ENCODE measurements at regions not wholly inside any gene's neighbourhood (a gene's known extent, or its start where the extent isn't known, plus 50 kb on each side); places are given as distances from the start of the nearest gene placed in this dataset.

GRCh38 chr3:113070072-113070640, 79.4 kb downstream of the GTPBP8 start:
- H3K4me3 ChIP-seq (ENCODE audit: low read length in 2 of 2): no peak overlapping the region
- no peaks in the 10 kb centered on the region for H3K27me3 ChIP-seq (ENCODE audit: control insufficient read depth in 1 of 2, insufficient read depth in 2 of 2, low read length in 2 of 2)
- no peaks in the 10 kb centered on the region for H3K9me3 ChIP-seq (ENCODE audit: control insufficient read depth in 2 of 2, low read length in 2 of 2)
- H3K4me1 ChIP-seq (ENCODE audit: control insufficient read depth, insufficient read depth, low read length): peaks cover 5% of the 10 kb centered on the region
- no peaks in the 10 kb centered on the region for H3K36me3 ChIP-seq (ENCODE audit: control insufficient read depth in 2 of 2, insufficient read depth in 2 of 2, low read length in 2 of 2)
- H3K27ac ChIP-seq (ENCODE audit: low read length): peak overlapping the region; percentile 42
- H3K9ac ChIP-seq (ENCODE audit: low read length in 2 of 2): no peak overlapping the region

DNA sequence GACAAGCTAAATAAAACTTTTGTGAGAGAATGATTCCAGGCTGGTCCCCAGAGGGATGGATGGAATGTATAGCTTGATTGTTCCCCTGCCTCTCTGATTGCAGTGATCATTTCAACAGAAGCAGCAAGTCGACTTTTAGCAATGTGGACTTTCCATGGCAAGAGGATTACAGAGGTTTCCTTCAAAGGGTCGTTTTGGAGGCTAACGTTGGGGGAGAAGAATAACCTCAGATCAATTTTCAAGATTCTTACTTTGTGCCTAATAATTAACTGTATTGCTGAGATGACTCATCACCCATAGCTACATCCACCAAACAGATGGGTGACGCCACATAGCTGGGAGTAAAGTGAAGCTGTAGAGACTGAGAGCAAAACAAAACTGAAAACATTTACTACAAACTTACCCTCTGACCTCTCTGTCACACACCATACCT, 79.9 kb downstream of the GTPBP8 start:
- H3K9me3 ChIP-seq (ENCODE audit: control insufficient read depth in 2 of 2, low read length in 2 of 2): no peaks in the 10 kb centered on the region
- H3K36me3 ChIP-seq (ENCODE audit: control insufficient read depth in 2 of 2, insufficient read depth in 2 of 2, low read length in 2 of 2): no peaks in the 10 kb centered on the region
- peaks cover 5% of the 10 kb centered on the region for H3K4me1 ChIP-seq (ENCODE audit: control insufficient read depth, insufficient read depth, low read length)
- no peak overlapping the region for H3K9ac ChIP-seq (ENCODE audit: low read length in 2 of 2)
- peak overlapping the region; percentile 42 for H3K27ac ChIP-seq (ENCODE audit: low read length)
- no peak overlapping the region for H3K4me3 ChIP-seq (ENCODE audit: low read length in 2 of 2)
- H3K27me3 ChIP-seq (ENCODE audit: control insufficient read depth in 1 of 2, insufficient read depth in 2 of 2, low read length in 2 of 2): no peaks in the 10 kb centered on the region

- Histone ChIP-seq H3K9ac (ENCODE audit: low read length in 2 of 2) (no peak overlapping the region), H3K27me3 (ENCODE audit: control insufficient read depth in 1 of 2, insufficient read depth in 2 of 2, low read length in 2 of 2) (no peaks in the 10 kb centered on the region), H3K36me3 (ENCODE audit: control insufficient read depth in 2 of 2, insufficient read depth in 2 of 2, low read length in 2 of 2) (no peaks in the 10 kb centered on the region), H3K4me3 (ENCODE audit: low read length in 2 of 2) (no peak overlapping the region), H3K27ac (ENCODE audit: low read length) (no peak overlapping the region), H3K9me3 (ENCODE audit: control insufficient read depth in 2 of 2, low read length in 2 of 2) (no peaks in the 10 kb centered on the region), H3K4me1 (ENCODE audit: control insufficient read depth, insufficient read depth, low read length) (no peaks in the 10 kb centered on the region)
Measured at GRCh38 chr3:113075588-113075987, 84.8 kb downstream of the GTPBP8 start.

DNA sequence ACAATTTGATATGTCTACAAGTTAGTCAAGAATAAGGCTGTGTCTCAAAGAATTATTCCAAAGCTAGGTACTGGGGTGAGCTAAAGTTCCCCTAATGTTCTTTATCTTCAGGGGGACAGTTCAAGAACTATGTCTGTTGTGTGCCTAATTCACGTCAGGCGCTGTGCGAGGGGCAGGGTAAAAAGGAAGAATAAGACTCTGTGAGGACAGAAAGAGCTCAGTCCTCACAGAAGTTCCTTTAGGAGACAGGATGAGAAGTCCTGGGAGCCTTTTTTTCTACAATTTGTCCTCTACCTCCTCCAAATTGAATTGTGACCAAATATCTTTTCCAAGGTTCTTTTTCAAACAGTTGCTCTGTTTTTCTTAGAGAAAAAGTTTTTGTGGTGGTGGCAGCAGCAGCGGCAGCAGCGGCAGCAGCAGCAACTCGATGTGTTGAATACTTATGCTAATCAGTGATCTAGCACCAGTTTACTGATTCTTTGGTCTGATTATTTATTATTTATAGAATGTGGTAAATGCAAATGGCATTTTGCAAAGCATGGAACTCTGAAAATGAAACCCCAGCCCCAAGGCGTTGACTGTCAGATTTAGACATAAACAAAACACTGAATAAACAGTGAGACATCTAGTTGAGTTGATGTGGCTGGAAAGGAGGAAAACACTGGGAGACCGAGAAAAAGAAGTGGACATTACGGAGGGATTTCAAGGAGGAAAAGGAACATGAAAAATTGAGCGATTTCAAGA, 88.6 kb downstream of the GTPBP8 start:
- Histone ChIP-seq H3K36me3 (ENCODE audit: control insufficient read depth in 2 of 2, insufficient read depth in 2 of 2, low read length in 2 of 2) (no peaks in the 10 kb centered on the region), H3K9ac (ENCODE audit: low read length in 2 of 2) (no peak overlapping the region)

GRCh38 chr3:113084777-113085176, 94.0 kb downstream of the GTPBP8 start:
- Histone ChIP-seq H3K4me1 (ENCODE audit: control insufficient read depth, insufficient read depth, low read length) (no peaks in the 10 kb centered on the region), H3K27ac (ENCODE audit: low read length) (no peak overlapping the region), H3K9ac (ENCODE audit: low read length in 2 of 2) (no peak overlapping the region), H3K9me3 (ENCODE audit: control insufficient read depth in 2 of 2, low read length in 2 of 2) (no peaks in the 10 kb centered on the region), H3K4me3 (ENCODE audit: low read length in 2 of 2) (no peak overlapping the region), H3K36me3 (ENCODE audit: control insufficient read depth in 2 of 2, insufficient read depth in 2 of 2, low read length in 2 of 2) (no peaks in the 10 kb centered on the region), H3K27me3 (ENCODE audit: control insufficient read depth in 1 of 2, insufficient read depth in 2 of 2, low read length in 2 of 2) (no peaks in the 10 kb centered on the region)

More for the DNA sequence above, 88.6 kb downstream of the GTPBP8 start:
- H3K4me3 ChIP-seq (ENCODE audit: low read length in 2 of 2): peak overlapping the region in 1 of 2 donors; percentile 30
- H3K4me1 ChIP-seq (ENCODE audit: control insufficient read depth, insufficient read depth, low read length): no peaks in the 10 kb centered on the region
- no peaks in the 10 kb centered on the region for H3K27me3 ChIP-seq (ENCODE audit: control insufficient read depth in 1 of 2, insufficient read depth in 2 of 2, low read length in 2 of 2)
- peak overlapping the region; percentile 18 for H3K27ac ChIP-seq (ENCODE audit: low read length)
- H3K9me3 ChIP-seq (ENCODE audit: control insufficient read depth in 2 of 2, low read length in 2 of 2): no peaks in the 10 kb centered on the region

DNA sequence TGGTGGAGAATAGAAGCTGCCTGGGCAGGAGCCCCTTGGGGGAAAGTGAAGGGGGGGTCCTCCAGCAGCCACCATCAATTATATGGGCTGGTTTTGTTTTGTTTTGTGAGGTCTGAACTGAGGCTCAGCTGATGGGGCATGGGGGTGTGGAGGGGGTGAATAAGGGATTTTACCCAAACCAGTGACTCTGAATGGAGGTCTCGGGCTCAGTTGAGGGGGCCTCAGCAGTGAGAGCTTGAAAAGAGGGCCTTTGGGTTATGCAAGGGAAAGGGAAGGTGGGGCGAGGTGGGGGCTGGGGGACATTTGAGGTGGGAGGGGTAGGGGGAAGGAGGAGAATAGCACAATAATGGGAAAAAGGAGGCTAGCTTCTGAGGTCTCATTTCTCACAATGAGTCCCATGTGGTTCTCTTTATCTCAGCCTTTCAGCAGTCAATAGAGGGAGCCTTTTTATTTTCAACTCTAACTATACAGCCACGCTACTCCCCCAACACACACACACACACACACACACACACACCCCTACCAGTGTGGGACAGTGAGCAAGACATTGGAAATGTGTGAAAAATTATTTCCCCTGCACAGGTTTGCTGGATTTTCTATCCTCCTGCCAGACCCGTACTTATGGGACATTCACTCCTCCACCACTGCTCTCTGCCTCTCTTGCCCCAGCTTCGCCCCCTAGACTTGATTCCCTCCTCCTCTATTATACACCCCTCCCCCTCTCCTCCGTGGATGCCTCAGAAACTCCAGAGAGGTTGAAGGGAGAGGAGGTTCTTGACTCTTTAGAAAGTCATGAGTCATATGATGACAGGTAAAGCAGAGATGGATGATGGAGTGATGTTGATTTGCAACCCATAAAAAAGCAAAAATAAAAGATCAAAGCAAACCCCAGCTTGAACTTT, 96.0 kb downstream of the GTPBP8 start:
- no peak overlapping the region for H3K27ac ChIP-seq (ENCODE audit: low read length)

DNA sequence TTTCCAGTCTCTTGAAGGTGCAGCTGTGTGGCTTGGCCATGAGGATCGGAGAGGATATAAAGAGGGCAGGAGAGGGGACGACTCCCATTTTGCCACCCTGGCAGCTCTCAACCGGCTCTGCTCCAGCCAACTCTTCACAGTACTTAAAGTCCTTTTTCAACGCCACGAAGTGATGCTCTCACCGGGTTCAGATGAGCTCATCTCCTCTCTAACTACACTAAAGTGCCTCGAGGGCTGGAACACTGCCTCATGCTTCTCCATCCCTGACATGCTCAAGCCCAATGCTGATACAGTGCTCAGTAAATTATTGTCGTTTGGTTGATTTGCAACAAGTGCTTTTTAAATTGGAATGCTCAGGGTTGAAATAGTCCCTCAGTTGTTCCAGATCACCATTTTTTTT, 97.8 kb downstream of the GTPBP8 start:
- H3K27ac ChIP-seq (ENCODE audit: low read length): no peak overlapping the region
- H3K9me3 ChIP-seq (ENCODE audit: control insufficient read depth in 2 of 2, low read length in 2 of 2): no peaks in the 10 kb centered on the region
- H3K27me3 ChIP-seq (ENCODE audit: control insufficient read depth in 1 of 2, insufficient read depth in 2 of 2, low read length in 2 of 2): no peaks in the 10 kb centered on the region
- no peak overlapping the region for H3K9ac ChIP-seq (ENCODE audit: low read length in 2 of 2)
- no peaks in the 10 kb centered on the region for H3K4me1 ChIP-seq (ENCODE audit: control insufficient read depth, insufficient read depth, low read length)
- no peak overlapping the region for H3K4me3 ChIP-seq (ENCODE audit: low read length in 2 of 2)
- H3K36me3 ChIP-seq (ENCODE audit: control insufficient read depth in 2 of 2, insufficient read depth in 2 of 2, low read length in 2 of 2): no peaks in the 10 kb centered on the region

More for the DNA sequence above, 96.0 kb downstream of the GTPBP8 start:
- Histone ChIP-seq H3K36me3 (ENCODE audit: control insufficient read depth in 2 of 2, insufficient read depth in 2 of 2, low read length in 2 of 2) (no peaks in the 10 kb centered on the region), H3K4me3 (ENCODE audit: low read length in 2 of 2) (no peak overlapping the region), H3K9me3 (ENCODE audit: control insufficient read depth in 2 of 2, low read length in 2 of 2) (no peaks in the 10 kb centered on the region), H3K9ac (ENCODE audit: low read length in 2 of 2) (no peak overlapping the region), H3K27me3 (ENCODE audit: control insufficient read depth in 1 of 2, insufficient read depth in 2 of 2, low read length in 2 of 2) (no peaks in the 10 kb centered on the region), H3K4me1 (ENCODE audit: control insufficient read depth, insufficient read depth, low read length) (no peaks in the 10 kb centered on the region)

GRCh38 chr3:113091417-113091816, 100.6 kb downstream of the GTPBP8 start:
- no peaks in the 10 kb centered on the region for H3K27me3 ChIP-seq (ENCODE audit: control insufficient read depth in 1 of 2, insufficient read depth in 2 of 2, low read length in 2 of 2)

GRCh38 chr3:113092746-113093145, 102.0 kb downstream of the GTPBP8 start:
- H3K9ac ChIP-seq (ENCODE audit: low read length in 2 of 2): no peak overlapping the region
- H3K27ac ChIP-seq (ENCODE audit: low read length): no peak overlapping the region
- no peaks in the 10 kb centered on the region for H3K36me3 ChIP-seq (ENCODE audit: control insufficient read depth in 2 of 2, insufficient read depth in 2 of 2, low read length in 2 of 2)
- no peak overlapping the region for H3K4me3 ChIP-seq (ENCODE audit: low read length in 2 of 2)
- H3K27me3 ChIP-seq (ENCODE audit: control insufficient read depth in 1 of 2, insufficient read depth in 2 of 2, low read length in 2 of 2): no peaks in the 10 kb centered on the region
- no peaks in the 10 kb centered on the region for H3K4me1 ChIP-seq (ENCODE audit: control insufficient read depth, insufficient read depth, low read length)
- no peaks in the 10 kb centered on the region for H3K9me3 ChIP-seq (ENCODE audit: control insufficient read depth in 2 of 2, low read length in 2 of 2)

More at GRCh38 chr3:113091417-113091816, 100.6 kb downstream of the GTPBP8 start:
- no peak overlapping the region for H3K9ac ChIP-seq (ENCODE audit: low read length in 2 of 2)
- no peaks in the 10 kb centered on the region for H3K36me3 ChIP-seq (ENCODE audit: control insufficient read depth in 2 of 2, insufficient read depth in 2 of 2, low read length in 2 of 2)
- no peak overlapping the region for H3K4me3 ChIP-seq (ENCODE audit: low read length in 2 of 2)
- no peaks in the 10 kb centered on the region for H3K9me3 ChIP-seq (ENCODE audit: control insufficient read depth in 2 of 2, low read length in 2 of 2)
- H3K4me1 ChIP-seq (ENCODE audit: control insufficient read depth, insufficient read depth, low read length): no peaks in the 10 kb centered on the region
- H3K27ac ChIP-seq (ENCODE audit: low read length): no peak overlapping the region

DNA sequence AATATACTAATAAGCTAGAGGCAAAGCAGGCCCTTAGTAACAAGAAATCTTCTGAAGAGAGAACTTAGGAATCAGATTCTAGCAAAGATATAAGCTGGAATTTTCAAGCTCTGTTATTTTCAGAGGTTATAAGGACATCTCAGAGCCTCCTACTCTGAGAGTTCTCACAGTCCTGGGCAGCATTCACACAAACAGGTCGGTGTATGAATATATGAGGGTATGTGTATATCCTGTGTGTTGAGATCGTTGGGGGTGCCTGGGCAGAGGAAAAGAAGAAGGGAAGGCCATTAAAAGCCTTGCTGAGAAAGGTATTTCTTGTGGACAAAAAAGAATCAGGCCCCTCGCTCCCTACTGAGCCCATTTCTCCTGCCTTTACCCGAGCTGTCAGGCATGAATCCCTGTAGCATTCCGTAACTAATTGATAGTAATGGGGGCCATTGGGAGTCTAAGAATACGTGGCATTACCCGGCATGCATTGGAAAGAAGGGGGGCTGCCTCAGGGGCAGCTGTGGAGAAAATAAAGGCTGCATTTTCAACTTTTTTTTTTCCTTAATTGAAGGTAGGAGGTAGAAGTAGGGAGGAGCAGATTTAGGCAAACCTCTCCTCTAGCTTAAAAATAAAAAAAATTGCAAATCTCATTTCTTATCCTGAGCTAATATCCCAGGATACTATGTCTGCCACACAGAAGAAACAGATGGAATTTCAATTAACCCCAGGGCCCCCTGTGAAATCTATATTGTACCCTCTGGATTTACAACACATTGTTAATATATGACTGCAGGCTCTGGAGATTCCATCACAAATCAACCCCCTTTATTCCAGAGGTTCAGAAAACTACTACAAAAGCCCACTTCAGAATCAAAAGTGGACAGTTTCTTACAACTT, 103.8 kb downstream of the GTPBP8 start:
- Histone ChIP-seq H3K4me1 (ENCODE audit: control insufficient read depth, insufficient read depth, low read length) (no peaks in the 10 kb centered on the region), H3K27me3 (ENCODE audit: control insufficient read depth in 1 of 2, insufficient read depth in 2 of 2, low read length in 2 of 2) (no peaks in the 10 kb centered on the region), H3K36me3 (ENCODE audit: control insufficient read depth in 2 of 2, insufficient read depth in 2 of 2, low read length in 2 of 2) (no peaks in the 10 kb centered on the region), H3K9ac (ENCODE audit: low read length in 2 of 2) (no peak overlapping the region), H3K27ac (ENCODE audit: low read length) (no peak overlapping the region), H3K9me3 (ENCODE audit: control insufficient read depth in 2 of 2, low read length in 2 of 2) (no peaks in the 10 kb centered on the region), H3K4me3 (ENCODE audit: low read length in 2 of 2) (no peak overlapping the region)

Measured in stomach smooth muscle (tissue), 2 donors.